Trophoblast cell (in vitro differentiated cells and primary cell): ENCODE measurements at regions not wholly inside any gene's neighbourhood (a gene's known extent, or its start where the extent isn't known, plus 50 kb on each side); places are given as distances from the start of the nearest gene placed in this dataset.
A peak's percentile ranks its signal among the peaks of the same experiment; 100 is the strongest.

Experiments used
- DNase-seq, 2 donors: peaks; one replicate each; pipeline ENCODE4 v3.0.0-alpha.2; 2016
- H2AFZ ChIP-seq: 2 replicates; pipeline ENCODE4 v1.6.1; 2013; ENCODE audit warnings: low read length, moderate library complexity, mild to moderate bottlenecking; ENCODE audit not compliant: insufficient read depth, poor library complexity
- H2AK5ac ChIP-seq: 2 replicates; pipeline ENCODE4 v1.6.1; 2013; ENCODE audit warnings: mild to moderate bottlenecking, low read length
- H2BK120ac ChIP-seq: 2 replicates; pipeline ENCODE4 v1.6.1; 2013; ENCODE audit warnings: low read length, mild to moderate bottlenecking, moderate library complexity; ENCODE audit not compliant: insufficient read depth, poor library complexity
- H2BK12ac ChIP-seq: 2 replicates; pipeline ENCODE4 v1.6.1; 2013; ENCODE audit warnings: mild to moderate bottlenecking, low read length, moderate library complexity
- H2BK5ac ChIP-seq: 2 replicates; pipeline ENCODE4 v1.6.1; 2013; ENCODE audit warnings: low read length, low read depth, moderate library complexity, mild to moderate bottlenecking; ENCODE audit not compliant: poor library complexity
- H3K14ac ChIP-seq: 2 replicates; pipeline ENCODE4 v1.6.1; 2013; ENCODE audit warnings: mild to moderate bottlenecking, low read length
- H3K18ac ChIP-seq: 2 replicates; pipeline ENCODE4 v1.6.1; 2013; ENCODE audit warnings: mild to moderate bottlenecking, low read length
- H3K23ac ChIP-seq: 2 replicates; pipeline ENCODE4 v1.6.1; 2013; ENCODE audit warnings: low read length
- H3K27ac ChIP-seq: 2 replicates; pipeline ENCODE4 v1.5.1; 2013; ENCODE audit warnings: low read depth, mild to moderate bottlenecking, inconsistent platforms, low read length, moderate library complexity
- H3K27me3 ChIP-seq: 2 replicates; pipeline ENCODE4 v1.6.1; 2013; ENCODE audit warnings: inconsistent platforms, mild to moderate bottlenecking, low read length, moderate library complexity; ENCODE audit not compliant: insufficient read depth
- H3K36me3 ChIP-seq, 2 experiments: 1 replicate in 1 of 2; 2 replicates in 1 of 2; pipeline ENCODE4 v1.6.1; 2013; ENCODE audit warnings: low read length in 2 of 2, mild to moderate bottlenecking in 2 of 2, moderate library complexity in 1 of 2; ENCODE audit not compliant: insufficient read depth in 2 of 2, control insufficient read depth in 1 of 2
- H3K4ac ChIP-seq: 2 replicates; pipeline ENCODE4 v1.6.1; 2013; ENCODE audit warnings: low read depth, mild to moderate bottlenecking, low read length, moderate library complexity
- H3K4me1 ChIP-seq, 2 experiments: 1 replicate in 1 of 2; 2 replicates in 1 of 2; pipeline ENCODE4 v1.6.1; 2013; ENCODE audit warnings: low read length in 2 of 2, mild to moderate bottlenecking in 2 of 2, moderate library complexity in 1 of 2; ENCODE audit not compliant: insufficient read depth in 2 of 2, control insufficient read depth in 1 of 2
- H3K4me2 ChIP-seq: 2 replicates; pipeline ENCODE4 v1.6.1; 2013; ENCODE audit warnings: inconsistent platforms, mild to moderate bottlenecking, low read length, moderate library complexity
- H3K4me3 ChIP-seq: 2 replicates; pipeline ENCODE4 v1.5.1; 2013; ENCODE audit warnings: mild to moderate bottlenecking, low read depth, low read length, inconsistent platforms
- H3K79me1 ChIP-seq: one replicate; pipeline ENCODE4 v1.6.1; 2013; ENCODE audit warnings: low read length
- H3K79me2 ChIP-seq: 2 replicates; pipeline ENCODE4 v1.6.1; 2013; ENCODE audit warnings: low read length, mild to moderate bottlenecking; ENCODE audit not compliant: control insufficient read depth, insufficient read depth, poor library complexity
- H3K9ac ChIP-seq: 2 replicates; pipeline ENCODE4 v1.6.1; 2013; ENCODE audit warnings: mild to moderate bottlenecking, low read length
- H3K9me3 ChIP-seq: 2 replicates; pipeline ENCODE4 v1.6.1; 2013; ENCODE audit warnings: low read depth, mild to moderate bottlenecking, control low read depth, inconsistent platforms, low read length; ENCODE audit not compliant: insufficient read depth
- H4K12ac ChIP-seq: 2 replicates; pipeline ENCODE4 v1.6.1; 2013; ENCODE audit warnings: low read depth, mild to moderate bottlenecking, low read length, moderate library complexity
- H4K8ac ChIP-seq: 2 replicates; pipeline ENCODE4 v1.6.1; 2013; ENCODE audit warnings: low read depth, mild to moderate bottlenecking, low read length, moderate library complexity
- H4K91ac ChIP-seq: one replicate; pipeline ENCODE4 v1.6.1; 2013; ENCODE audit warnings: low read depth, mild to moderate bottlenecking, low read length, moderate library complexity
- WGBS: extraction: QIAGEN DNeasy Blood & Tissue Kit; methylation state at CpG from one replicate; pipeline ENCODE4 v1.1.7; 2013; ENCODE audit warnings: missing lambda C conversion rate; ENCODE audit not compliant: insufficient read length, insufficient coverage; ENCODE audit errors: extremely low coverage; 5-methylcytosine and 5-hydroxymethylcytosine counted together

- Histone ChIP-seq H3K23ac (no peak overlapping the region), H3K79me1 (peaks cover 3% of the 10 kb centered on the region), H3K27ac (no peak overlapping the region), H2BK5ac (no peak overlapping the region), H3K9me3 (no peaks in the 10 kb centered on the region), H3K4me2 (no peak overlapping the region), H3K9ac (no peak overlapping the region), H3K18ac (no peak overlapping the region), H2AFZ (no peak overlapping the region), H3K4ac (no peak overlapping the region), H4K12ac (no peak overlapping the region), H2BK12ac (no peak overlapping the region), H2BK120ac (no peak overlapping the region), H4K8ac (no peak overlapping the region), H3K4me1 (peaks cover 10 to 17% of the 10 kb centered on the region in 2 experiments), H3K79me2 (no peaks in the 10 kb centered on the region), H3K14ac (no peak overlapping the region), H4K91ac (no peak overlapping the region), H3K4me3 (no peak overlapping the region), H2AK5ac (no peak overlapping the region), H3K27me3 (no peaks in the 10 kb centered on the region), H3K36me3 (no peaks in the 10 kb centered on the region)
- DNase-seq, result no peak
- no CpG with 5 or more reads among the region's 1 CpG for WGBS
These were observed 352.7 kb downstream of the TSN start for GRCh38 chr2:122108186-122108585.

- no peak overlapping the region for H3K4ac ChIP-seq
- no peaks in the 10 kb centered on the region for H3K36me3 ChIP-seq
- no peak overlapping the region for H4K8ac ChIP-seq
- H2AFZ ChIP-seq, result no peak overlapping the region
- no peak overlapping the region for H2BK120ac ChIP-seq
- H3K14ac ChIP-seq, result no peak overlapping the region
- no CpG with 5 or more reads among the region's 12 CpGs for WGBS
- no peak overlapping the region for H3K18ac ChIP-seq
- H2AK5ac ChIP-seq, result no peak overlapping the region
- H3K9ac ChIP-seq, result no peak overlapping the region
- no peak overlapping the region for H3K4me2 ChIP-seq
- no peak for DNase-seq
- H3K4me3 ChIP-seq, result no peak overlapping the region
- no peaks in the 10 kb centered on the region for H3K9me3 ChIP-seq
- no peak overlapping the region for H2BK12ac ChIP-seq
- no peaks in the 10 kb centered on the region for H3K27me3 ChIP-seq
- H4K91ac ChIP-seq, result no peak overlapping the region
- no peak overlapping the region for H3K27ac ChIP-seq
- H4K12ac ChIP-seq, result no peak overlapping the region
- no peaks in the 10 kb centered on the region for H3K4me1 ChIP-seq
- no peaks in the 10 kb centered on the region for H3K79me1 ChIP-seq
- no peak overlapping the region for H3K23ac ChIP-seq
- H2BK5ac ChIP-seq, result no peak overlapping the region
- H3K79me2 ChIP-seq, result no peaks in the 10 kb centered on the region
These were observed 357.0 kb downstream of the TSN start for GRCh38 chr2:122112216-122113005.

GRCh38 chr2:122114421-122114820, 359.0 kb downstream of the TSN start:
- Histone ChIP-seq H3K9me3 (no peaks in the 10 kb centered on the region), H3K27ac (no peak overlapping the region), H2BK12ac (no peak overlapping the region), H3K36me3 (no peaks in the 10 kb centered on the region), H4K12ac (no peak overlapping the region), H3K4me3 (no peak overlapping the region), H2AK5ac (no peak overlapping the region), H3K9ac (no peak overlapping the region), H4K91ac (no peak overlapping the region), H3K23ac (no peak overlapping the region), H3K18ac (no peak overlapping the region), H3K79me1 (no peaks in the 10 kb centered on the region), H3K4me2 (no peak overlapping the region), H3K27me3 (no peaks in the 10 kb centered on the region), H3K14ac (no peak overlapping the region), H3K79me2 (no peaks in the 10 kb centered on the region), H2BK120ac (no peak overlapping the region), H3K4me1 (no peaks in the 10 kb centered on the region), H2BK5ac (no peak overlapping the region), H3K4ac (no peak overlapping the region), H4K8ac (peak overlapping the region; percentile 9), H2AFZ (no peak overlapping the region)
- DNase-seq, result no peak
- WGBS, result no CpG with 5 or more reads among the region's 2 CpGs

- no peak overlapping the region for H4K8ac ChIP-seq
- no peak for DNase-seq
- no peaks in the 10 kb centered on the region for H3K27me3 ChIP-seq
- H2BK12ac ChIP-seq, result no peak overlapping the region
- no peak overlapping the region for H3K4me3 ChIP-seq
- no peaks in the 10 kb centered on the region for H3K36me3 ChIP-seq
- no peaks in the 10 kb centered on the region for H3K79me1 ChIP-seq
- no peak overlapping the region for H2AK5ac ChIP-seq
- H3K4me2 ChIP-seq, result no peak overlapping the region
- H3K18ac ChIP-seq, result no peak overlapping the region
- WGBS, result no CpG with 5 or more reads among the region's 2 CpGs
- no peak overlapping the region for H3K4ac ChIP-seq
- no peaks in the 10 kb centered on the region for H3K9me3 ChIP-seq
- no peak overlapping the region for H2BK5ac ChIP-seq
- H2AFZ ChIP-seq, result no peak overlapping the region
- no peak overlapping the region for H4K91ac ChIP-seq
- no peak overlapping the region for H2BK120ac ChIP-seq
- no peak overlapping the region for H3K14ac ChIP-seq
- H4K12ac ChIP-seq, result no peak overlapping the region
- no peaks in the 10 kb centered on the region for H3K4me1 ChIP-seq
- H3K23ac ChIP-seq, result no peak overlapping the region
- no peak overlapping the region for H3K9ac ChIP-seq
- no peaks in the 10 kb centered on the region for H3K79me2 ChIP-seq
- H3K27ac ChIP-seq, result no peak overlapping the region
These were observed 361.9 kb downstream of the TSN start for GRCh38 chr2:122117371-122117770.
